ENCODE measurements at regions not wholly inside any gene's neighbourhood (a gene's known extent, or its start where the extent isn't known, plus 50 kb on each side); places are given as distances from the start of the nearest gene placed in this dataset.

- TF ChIP-seq OSR1 (CRISPR knock-in tag; IDR thresholded peaks at IDR 0.05) (no peak), SNAI2 (CRISPR knock-in tag; IDR thresholded peaks at IDR 0.05) (no peak), ZFP30 (CRISPR knock-in tag; IDR thresholded peaks at IDR 0.05) (no peak), PATZ1 (CRISPR knock-in tag; IDR thresholded peaks at IDR 0.05; ENCODE audit: borderline replicate concordance) (no peak), ARNTL (CRISPR knock-in tag; IDR thresholded peaks at IDR 0.05; ENCODE audit: borderline replicate concordance, low read depth) (no peak), CREB5 (CRISPR knock-in tag; IDR thresholded peaks at IDR 0.05; ENCODE audit: low read depth) (no peak), ZC3H10 (CRISPR knock-in tag; IDR thresholded peaks at IDR 0.05) (no peak), RARB (CRISPR knock-in tag; IDR thresholded peaks at IDR 0.05) (no peak)
These were observed 413.7 kb downstream of the IRS2 start for GRCh38 chr13:109372666-109373065.
